ENCODE measurements at regions not wholly inside any gene's neighbourhood (a gene's known extent, or its start where the extent isn't known, plus 50 kb on each side); places are given as distances from the start of the nearest gene placed in this dataset.
A peak's percentile ranks its signal among the peaks of the same experiment; 100 is the strongest.

DNA sequence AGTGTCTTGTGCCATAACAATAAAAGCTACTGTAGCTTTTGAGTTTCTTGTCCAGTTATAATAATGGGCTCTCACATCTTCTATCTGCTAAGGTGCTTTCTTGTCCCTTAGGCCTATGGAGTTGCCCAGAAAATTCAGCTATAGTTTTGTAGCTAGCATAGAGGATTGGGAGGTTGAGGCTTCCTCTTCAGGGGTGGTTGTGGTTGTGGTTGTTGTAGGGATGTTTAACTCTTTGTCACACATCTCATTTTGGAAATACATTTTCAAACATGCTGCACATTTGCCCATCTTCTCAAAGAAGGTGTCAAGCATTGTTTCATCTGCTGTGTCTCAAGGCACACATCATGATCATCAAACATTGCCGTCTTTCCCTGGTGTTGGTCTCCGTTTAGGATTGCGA is 65.0 kb downstream of the ATXN3L start:
- H3K4me3 ChIP-seq (ENCODE audit: low read depth, low read length): no peak overlapping the region
- CTCF ChIA-PET: interaction anchor here (0.6 to 2.5 kb wide), 9 partner anchors 29 to 309 kb away, joined by 3 to 20 read pairs (median 4); no protein-coding TSS in a partner anchor
- POLR2A ChIA-PET: no interaction called here

DNA sequence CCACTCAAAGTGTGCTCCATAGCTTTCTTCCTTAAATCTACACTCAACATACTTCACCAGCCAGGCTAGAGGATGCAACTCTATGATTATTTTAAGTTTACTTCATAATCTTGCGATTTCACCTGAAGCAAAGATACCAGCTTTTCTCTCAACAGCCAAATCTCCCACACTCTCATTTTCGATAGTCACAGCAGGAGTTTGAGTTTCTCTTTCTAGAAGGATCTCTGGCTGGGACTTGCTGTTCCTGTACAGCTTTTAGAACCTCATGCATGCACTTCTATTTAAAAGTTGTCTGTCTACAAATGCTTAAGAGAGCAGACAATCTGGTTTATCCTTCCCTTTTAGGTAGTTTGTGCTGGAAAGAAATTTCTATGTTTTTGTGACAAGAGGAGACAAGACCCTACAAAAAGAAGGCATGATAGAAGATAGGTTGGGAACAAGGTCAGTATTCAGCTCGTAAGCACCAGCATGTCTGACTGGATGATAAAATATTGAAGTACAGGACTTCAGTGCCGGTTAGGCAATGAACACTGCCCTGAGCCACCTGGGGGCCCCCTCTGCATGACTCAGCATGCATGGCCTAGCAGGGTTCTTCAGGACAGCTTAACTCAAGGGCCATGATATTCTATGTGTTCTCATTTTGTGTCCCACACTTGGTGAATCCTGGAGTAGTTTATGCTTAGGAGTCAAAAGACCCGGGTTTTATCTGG is 65.6 kb downstream of the ATXN3L start:
- no peaks in the 10 kb centered on the region for H3K36me3 ChIP-seq (ENCODE audit: control insufficient read depth in 2 of 2, insufficient read depth in 1 of 2, low read length in 2 of 2)
- no peak overlapping the region for H3K4me3 ChIP-seq (ENCODE audit: low read depth, low read length)
- ChIA-PET POLR2A (no interaction called here), CTCF (interaction anchor here (0.8 to 2.5 kb wide), 14 partner anchors 14 to 350 kb away, joined by 3 to 20 read pairs (median 3); no protein-coding TSS in a partner anchor)
- H3K4me1 ChIP-seq (ENCODE audit: control insufficient read depth, insufficient read depth, low read length): no peaks in the 10 kb centered on the region
- H3K9me3 ChIP-seq (ENCODE audit: control insufficient read depth, insufficient read depth, low read depth, low read length): no peaks in the 10 kb centered on the region
- H3K27ac ChIP-seq (ENCODE audit: extremely low read depth, low read depth, low read length): no peak overlapping the region; the same call in 1 of the 2 replicates
- TF ChIP-seq TRIM28 (IDR thresholded peaks at IDR 0.05; ENCODE audit: borderline replicate concordance, low read length): 0 out of 2 replicates have a peak, but pooled peaks have one; percentile 20
- no peak for TF ChIP-seq SCRT1 (tag by site-specific recombination; IDR thresholded peaks at IDR 0.05; ENCODE audit: borderline replicate concordance)

More for the DNA sequence above, 65.0 kb downstream of the ATXN3L start:
- Histone ChIP-seq H3K4me1 (ENCODE audit: control insufficient read depth, insufficient read depth, low read length) (no peaks in the 10 kb centered on the region), H3K27ac (ENCODE audit: extremely low read depth, low read depth, low read length) (no peak overlapping the region), H3K36me3 (ENCODE audit: control insufficient read depth in 2 of 2, insufficient read depth in 1 of 2, low read length in 2 of 2) (no peaks in the 10 kb centered on the region), H3K9me3 (ENCODE audit: control insufficient read depth, insufficient read depth, low read depth, low read length) (no peaks in the 10 kb centered on the region)
- TF ChIP-seq ZNF747 (tag by site-specific recombination; IDR thresholded peaks at IDR 0.05) (no peak), ZNF76 (tag by site-specific recombination; IDR thresholded peaks at IDR 0.05; ENCODE audit: borderline replicate concordance, low read depth) (no peak), ZNF843 (tag by site-specific recombination; IDR thresholded peaks at IDR 0.05) (no peak)

DNA sequence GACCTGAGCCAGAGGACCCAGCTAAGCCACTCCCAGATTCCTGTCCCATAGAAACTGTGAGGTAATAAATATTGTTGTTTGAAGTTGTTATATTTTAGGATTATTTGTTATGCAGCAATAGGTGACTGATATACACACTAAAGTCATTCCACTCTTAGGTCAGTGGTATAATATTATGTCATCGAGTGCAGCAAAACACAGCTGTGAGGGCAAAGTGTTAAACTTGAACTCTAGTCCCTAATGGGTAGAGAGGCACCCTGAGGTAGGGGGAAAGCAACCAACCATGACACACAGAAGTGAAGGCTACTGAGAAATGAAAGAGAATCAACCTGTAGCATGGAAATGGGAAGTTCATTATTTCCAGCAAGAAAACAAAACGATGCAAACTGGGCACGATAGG is 66.6 kb downstream of the ATXN3L start:
- H3K9me3 ChIP-seq (ENCODE audit: control insufficient read depth, insufficient read depth, low read depth, low read length): no peaks in the 10 kb centered on the region
- POLR2A ChIA-PET: no interaction called here
- CTCF ChIA-PET: interaction anchor here (0.6 to 2.5 kb wide), 6 partner anchors 13 to 307 kb away, joined by 3 to 17 read pairs (median 3); no protein-coding TSS in a partner anchor
- no peak overlapping the region for H3K27ac ChIP-seq (ENCODE audit: extremely low read depth, low read depth, low read length)
- TF ChIP-seq SETDB1 (IDR thresholded peaks at IDR 0.05; ENCODE audit: insufficient read length, low read length) (peak; percentile 45), ZEB2 (tag by site-specific recombination; IDR thresholded peaks at IDR 0.05) (no peak)
- no peak overlapping the region for H3K4me3 ChIP-seq (ENCODE audit: low read depth, low read length)
- H3K4me1 ChIP-seq (ENCODE audit: control insufficient read depth, insufficient read depth, low read length): no peaks in the 10 kb centered on the region
- no peaks in the 10 kb centered on the region for H3K36me3 ChIP-seq (ENCODE audit: control insufficient read depth in 2 of 2, insufficient read depth in 1 of 2, low read length in 2 of 2)

DNA sequence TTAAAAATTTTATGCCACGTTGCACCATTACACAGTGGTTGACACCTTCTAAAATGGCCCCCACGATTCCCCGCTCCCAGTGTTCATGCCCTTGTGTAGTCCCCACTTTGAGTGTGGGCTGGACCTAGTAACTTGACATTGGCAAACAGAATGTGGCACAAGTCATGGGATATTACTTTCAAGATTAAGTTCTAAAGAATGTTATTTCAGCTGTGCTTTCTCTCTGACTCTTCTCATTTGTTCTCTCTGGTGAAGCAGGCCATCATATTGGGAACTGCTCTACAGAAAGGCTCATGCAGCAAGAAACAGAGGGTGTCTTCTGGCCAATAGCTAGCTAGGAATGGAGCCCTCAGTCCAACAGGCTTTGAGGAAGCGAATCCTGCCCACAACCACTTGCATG is 67.1 kb downstream of the ATXN3L start:
- CTCF ChIA-PET: interaction anchor here (0.9 to 1.1 kb wide), 3 partner anchors 39 to 439 kb away, joined by 3 to 4 read pairs (median 3); no protein-coding TSS in a partner anchor
- no peaks in the 10 kb centered on the region for H3K4me1 ChIP-seq (ENCODE audit: control insufficient read depth, insufficient read depth, low read length)
- H3K9me3 ChIP-seq (ENCODE audit: control insufficient read depth, insufficient read depth, low read depth, low read length): no peaks in the 10 kb centered on the region
- H3K4me3 ChIP-seq (ENCODE audit: low read depth, low read length): no peak overlapping the region
- no peaks in the 10 kb centered on the region for H3K36me3 ChIP-seq (ENCODE audit: control insufficient read depth in 2 of 2, insufficient read depth in 1 of 2, low read length in 2 of 2)
- no peak overlapping the region for H3K27ac ChIP-seq (ENCODE audit: extremely low read depth, low read depth, low read length)
- POLR2A ChIA-PET: no interaction called here
- TF ChIP-seq ZBTB17 (tag by site-specific recombination; IDR thresholded peaks at IDR 0.05): no peak
- TF ChIP-seq, protein P1, sequence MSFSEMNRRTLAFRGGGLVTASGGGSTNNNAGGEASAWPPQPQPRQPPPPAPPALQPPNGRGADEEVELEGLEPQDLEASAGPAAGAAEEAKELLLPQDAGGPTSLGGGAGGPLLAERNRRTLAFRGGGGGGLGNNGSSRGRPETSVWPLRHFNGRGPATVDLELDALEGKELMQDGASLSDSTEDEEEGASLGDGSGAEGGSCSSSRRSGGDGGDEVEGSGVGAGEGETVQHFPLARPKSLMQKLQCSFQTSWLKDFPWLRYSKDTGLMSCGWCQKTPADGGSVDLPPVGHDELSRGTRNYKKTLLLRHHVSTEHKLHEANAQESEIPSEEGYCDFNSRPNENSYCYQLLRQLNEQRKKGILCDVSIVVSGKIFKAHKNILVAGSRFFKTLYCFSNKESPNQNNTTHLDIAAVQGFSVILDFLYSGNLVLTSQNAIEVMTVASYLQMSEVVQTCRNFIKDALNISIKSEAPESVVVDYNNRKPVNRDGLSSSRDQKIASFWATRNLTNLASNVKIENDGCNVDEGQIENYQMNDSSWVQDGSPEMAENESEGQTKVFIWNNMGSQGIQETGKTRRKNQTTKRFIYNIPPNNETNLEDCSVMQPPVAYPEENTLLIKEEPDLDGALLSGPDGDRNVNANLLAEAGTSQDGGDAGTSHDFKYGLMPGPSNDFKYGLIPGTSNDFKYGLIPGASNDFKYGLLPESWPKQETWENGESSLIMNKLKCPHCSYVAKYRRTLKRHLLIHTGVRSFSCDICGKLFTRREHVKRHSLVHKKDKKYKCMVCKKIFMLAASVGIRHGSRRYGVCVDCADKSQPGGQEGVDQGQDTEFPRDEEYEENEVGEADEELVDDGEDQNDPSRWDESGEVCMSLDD (tag by site-specific recombination; IDR thresholded peaks at IDR 0.05): no peak
- TF ChIP-seq, protein P2, sequence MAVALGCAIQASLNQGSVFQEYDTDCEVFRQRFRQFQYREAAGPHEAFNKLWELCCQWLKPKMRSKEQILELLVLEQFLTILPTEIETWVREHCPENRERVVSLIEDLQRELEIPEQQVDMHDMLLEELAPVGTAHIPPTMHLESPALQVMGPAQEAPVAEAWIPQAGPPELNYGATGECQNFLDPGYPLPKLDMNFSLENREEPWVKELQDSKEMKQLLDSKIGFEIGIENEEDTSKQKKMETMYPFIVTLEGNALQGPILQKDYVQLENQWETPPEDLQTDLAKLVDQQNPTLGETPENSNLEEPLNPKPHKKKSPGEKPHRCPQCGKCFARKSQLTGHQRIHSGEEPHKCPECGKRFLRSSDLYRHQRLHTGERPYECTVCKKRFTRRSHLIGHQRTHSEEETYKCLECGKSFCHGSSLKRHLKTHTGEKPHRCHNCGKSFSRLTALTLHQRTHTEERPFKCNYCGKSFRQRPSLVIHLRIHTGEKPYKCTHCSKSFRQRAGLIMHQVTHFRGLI (tag by site-specific recombination; IDR thresholded peaks at IDR 0.05): no peak
- TF ChIP-seq ZNF416 (tag by site-specific recombination; IDR thresholded peaks at IDR 0.05): no peak
- no peak for TF ChIP-seq ZNF274 (IDR thresholded peaks at IDR 0.05; ENCODE audit: low read length)
- no peak for TF ChIP-seq ZNF274 (tag by site-specific recombination; IDR thresholded peaks at IDR 0.05; ENCODE audit: borderline replicate concordance)
- TF ChIP-seq, protein P3, sequence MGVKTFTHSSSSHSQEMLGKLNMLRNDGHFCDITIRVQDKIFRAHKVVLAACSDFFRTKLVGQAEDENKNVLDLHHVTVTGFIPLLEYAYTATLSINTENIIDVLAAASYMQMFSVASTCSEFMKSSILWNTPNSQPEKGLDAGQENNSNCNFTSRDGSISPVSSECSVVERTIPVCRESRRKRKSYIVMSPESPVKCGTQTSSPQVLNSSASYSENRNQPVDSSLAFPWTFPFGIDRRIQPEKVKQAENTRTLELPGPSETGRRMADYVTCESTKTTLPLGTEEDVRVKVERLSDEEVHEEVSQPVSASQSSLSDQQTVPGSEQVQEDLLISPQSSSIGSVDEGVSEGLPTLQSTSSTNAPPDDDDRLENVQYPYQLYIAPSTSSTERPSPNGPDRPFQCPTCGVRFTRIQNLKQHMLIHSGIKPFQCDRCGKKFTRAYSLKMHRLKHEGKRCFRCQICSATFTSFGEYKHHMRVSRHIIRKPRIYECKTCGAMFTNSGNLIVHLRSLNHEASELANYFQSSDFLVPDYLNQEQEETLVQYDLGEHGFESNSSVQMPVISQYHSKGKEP (tag by site-specific recombination; IDR thresholded peaks at IDR 0.05): no peak
- no peak for TF ChIP-seq ZNF571 (tag by site-specific recombination; IDR thresholded peaks at IDR 0.05)
- no peak for TF ChIP-seq ZNF221 (tag by site-specific recombination; IDR thresholded peaks at IDR 0.05; ENCODE audit: borderline replicate concordance)
- no peak for TF ChIP-seq ZNF747 (tag by site-specific recombination; IDR thresholded peaks at IDR 0.05)
- TF ChIP-seq, protein P4, sequence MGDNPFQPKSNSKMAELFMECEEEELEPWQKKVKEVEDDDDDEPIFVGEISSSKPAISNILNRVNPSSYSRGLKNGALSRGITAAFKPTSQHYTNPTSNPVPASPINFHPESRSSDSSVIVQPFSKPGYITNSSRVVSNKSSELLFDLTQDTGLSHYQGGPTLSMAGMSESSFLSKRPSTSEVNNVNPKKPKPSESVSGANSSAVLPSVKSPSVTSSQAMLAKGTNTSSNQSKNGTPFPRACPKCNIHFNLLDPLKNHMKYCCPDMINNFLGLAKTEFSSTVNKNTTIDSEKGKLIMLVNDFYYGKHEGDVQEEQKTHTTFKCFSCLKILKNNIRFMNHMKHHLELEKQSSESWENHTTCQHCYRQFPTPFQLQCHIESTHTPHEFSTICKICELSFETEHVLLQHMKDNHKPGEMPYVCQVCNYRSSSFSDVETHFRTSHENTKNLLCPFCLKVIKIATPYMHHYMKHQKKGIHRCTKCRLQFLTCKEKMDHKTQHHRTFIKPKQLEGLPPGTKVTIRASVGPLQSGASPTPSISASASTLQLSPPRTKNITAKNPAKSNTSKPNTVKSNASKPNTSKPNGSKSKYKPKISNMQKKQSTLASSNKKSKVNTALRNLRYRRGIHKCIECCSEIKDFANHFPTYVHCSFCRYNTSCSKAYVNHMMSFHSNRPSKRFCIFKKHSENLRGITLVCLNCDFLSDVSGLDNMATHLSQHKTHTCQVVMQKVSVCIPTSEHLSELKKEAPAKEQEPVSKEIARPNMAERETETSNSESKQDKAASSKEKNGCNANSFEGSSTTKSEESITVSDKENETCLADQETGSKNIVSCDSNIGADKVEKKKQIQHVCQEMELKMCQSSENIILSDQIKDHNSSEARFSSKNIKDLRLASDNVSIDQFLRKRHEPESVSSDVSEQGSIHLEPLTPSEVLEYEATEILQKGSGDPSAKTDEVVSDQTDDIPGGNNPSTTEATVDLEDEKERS (tag by site-specific recombination; IDR thresholded peaks at IDR 0.05): no peak
